ENCODE measurements at regions not wholly inside any gene's neighbourhood (a gene's known extent, or its start where the extent isn't known, plus 50 kb on each side); places are given as distances from the start of the nearest gene placed in this dataset.

DNA sequence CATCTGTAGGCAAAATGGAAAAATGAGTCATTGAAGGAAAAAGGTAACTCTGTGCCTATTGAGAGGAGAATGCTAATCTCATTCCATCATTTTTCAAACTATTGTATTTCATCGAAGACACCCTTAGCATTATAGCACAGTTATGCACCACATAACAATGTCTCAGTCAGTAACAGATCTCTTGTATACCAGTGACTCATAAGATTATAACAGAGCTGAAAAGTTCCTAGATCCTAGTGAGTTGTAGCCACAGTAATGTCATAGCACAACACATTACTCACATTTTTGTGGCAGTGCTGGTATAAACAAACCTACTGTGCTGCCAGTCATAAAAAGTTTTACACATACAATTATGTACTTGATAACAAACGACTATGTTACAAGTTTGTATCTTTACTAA lies 1077.6 kb downstream of the DIAPH3 start:
- H4K20me1 ChIP-seq (ENCODE audit: low read length): no peaks in the 10 kb centered on the region
- H3K9me2 ChIP-seq (replicated peaks; ENCODE audit: low read length): no peaks in the 10 kb centered on the region
- no peaks in the 10 kb centered on the region for H3K4me1 ChIP-seq (ENCODE audit: insufficient read depth, low read length)
- H3K4me3 ChIP-seq (ENCODE audit: low read length): no peak overlapping the region
- H3K36me3 ChIP-seq (ENCODE audit: low read depth, low read length): no peaks in the 10 kb centered on the region
- H3K4me2 ChIP-seq (ENCODE audit: low read length): no peak overlapping the region
- ChIA-PET CTCF (no interaction called here), POLR2A (ENCODE audit: unreplicated experiment) (no interaction called here)
- no peak overlapping the region for H2AFZ ChIP-seq (ENCODE audit: low read length)
- no peak overlapping the region for H3K27ac ChIP-seq (ENCODE audit: low read length)
- no peaks in the 10 kb centered on the region for H3K79me2 ChIP-seq (ENCODE audit: low read length)
- ATAC-seq: peak; percentile 93
- TF ChIP-seq CTCF (conservative IDR thresholded peaks at IDR 0.05; ENCODE audit: low read depth, low read length) (no peak), EZH2phosphoT487 (IDR thresholded peaks at IDR 0.05; ENCODE audit: borderline replicate concordance, low read length) (no peak), EZH2 (IDR thresholded peaks at IDR 0.05; ENCODE audit: low read length, unreplicated experiment) (no peak)
- no peak overlapping the region for H3K9ac ChIP-seq (ENCODE audit: low read length)
- H3K27me3 ChIP-seq (ENCODE audit: low read length): no peaks in the 10 kb centered on the region
- peak; percentile 62 for DNase-seq
- no peaks in the 10 kb centered on the region for H3K9me3 ChIP-seq (ENCODE audit: low read length)
- BruUV-seq (replicated peaks): no TSS peak
- intact Hi-C loops (cut with micrococcal nuclease): loop anchor here (2.0 kb wide), 1 partner anchor 47 kb away; no protein-coding TSS in a partner anchor
- no peaks in the 10 kb centered on the region for H3F3A ChIP-seq (ENCODE audit: low read length, unreplicated experiment)

DNA sequence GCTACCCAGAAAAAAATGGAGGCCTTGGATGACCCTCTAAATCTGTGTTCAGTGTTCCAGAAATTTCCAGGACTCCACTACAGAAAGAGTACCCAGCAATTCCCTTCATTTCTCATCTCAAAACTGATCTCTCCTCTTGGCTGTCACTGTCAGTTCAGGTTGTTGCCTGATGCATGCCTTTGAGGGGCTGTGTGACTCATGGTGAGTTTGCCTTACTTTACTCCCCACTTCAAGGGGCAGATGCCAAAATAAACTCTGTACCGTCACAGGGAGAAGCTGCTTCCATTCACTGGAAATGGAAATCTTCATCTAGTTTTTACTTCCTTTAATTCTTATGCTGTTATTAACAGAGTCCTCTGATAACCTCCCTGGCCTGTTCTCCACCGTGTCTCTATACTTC lies 1075.0 kb downstream of the DIAPH3 start:
- intact Hi-C loops (cut with micrococcal nuclease): no loop called here
- no TSS peak for BruUV-seq (replicated peaks)
- H2AFZ ChIP-seq (ENCODE audit: low read length): no peak overlapping the region

GRCh38 chr13:59094181-59094580 lies 1069.5 kb downstream of the DIAPH3 start:
- no TSS peak for BruUV-seq (replicated peaks)
- Histone ChIP-seq H3K9me2 (replicated peaks; ENCODE audit: low read length) (no peaks in the 10 kb centered on the region), H3K4me3 (ENCODE audit: low read length) (no peak overlapping the region), H3F3A (ENCODE audit: low read length, unreplicated experiment) (no peaks in the 10 kb centered on the region), H3K9ac (ENCODE audit: low read length) (no peak overlapping the region), H3K36me3 (ENCODE audit: low read depth, low read length) (no peaks in the 10 kb centered on the region), H3K79me2 (ENCODE audit: low read length) (no peaks in the 10 kb centered on the region), H3K27ac (ENCODE audit: low read length) (no peak overlapping the region), H3K9me3 (ENCODE audit: low read length) (no peaks in the 10 kb centered on the region), H3K27me3 (ENCODE audit: low read length) (no peaks in the 10 kb centered on the region), H3K4me2 (ENCODE audit: low read length) (no peak overlapping the region), H3K4me1 (ENCODE audit: insufficient read depth, low read length) (no peaks in the 10 kb centered on the region), H4K20me1 (ENCODE audit: low read length) (no peaks in the 10 kb centered on the region), H2AFZ (ENCODE audit: low read length) (no peak overlapping the region)
- peak; percentile 40 for DNase-seq
- POLR2A ChIA-PET (ENCODE audit: unreplicated experiment): no interaction called here
- CTCF ChIA-PET: interaction anchor here (0.6 kb wide), 1 partner anchor 1235 kb away, joined by 3 read pairs; no protein-coding TSS in a partner anchor
- peak; percentile 53 for ATAC-seq
- intact Hi-C loops (cut with micrococcal nuclease): no loop called here
- no peak for TF ChIP-seq EZH2 (IDR thresholded peaks at IDR 0.05; ENCODE audit: low read length, unreplicated experiment)
- no peak for TF ChIP-seq CTCF (conservative IDR thresholded peaks at IDR 0.05; ENCODE audit: low read depth, low read length)
- TF ChIP-seq EZH2phosphoT487 (IDR thresholded peaks at IDR 0.05; ENCODE audit: borderline replicate concordance, low read length): no peak

More for the DNA sequence above, 1075.0 kb downstream of the DIAPH3 start:
- ATAC-seq (no peak; the same call in 1 of the 2 replicates), DNase-seq (peak; percentile 40)
- H3F3A ChIP-seq (ENCODE audit: low read length, unreplicated experiment): no peaks in the 10 kb centered on the region
- no peak overlapping the region for H3K27ac ChIP-seq (ENCODE audit: low read length)
- no peaks in the 10 kb centered on the region for H3K79me2 ChIP-seq (ENCODE audit: low read length)
- no peak overlapping the region for H3K4me3 ChIP-seq (ENCODE audit: low read length)
- POLR2A ChIA-PET (ENCODE audit: unreplicated experiment): no interaction called here
- no peaks in the 10 kb centered on the region for H3K36me3 ChIP-seq (ENCODE audit: low read depth, low read length)
- no peak overlapping the region for H3K4me2 ChIP-seq (ENCODE audit: low read length)
- H3K9me2 ChIP-seq (replicated peaks; ENCODE audit: low read length): no peaks in the 10 kb centered on the region
- no peaks in the 10 kb centered on the region for H3K27me3 ChIP-seq (ENCODE audit: low read length)
- no peaks in the 10 kb centered on the region for H3K4me1 ChIP-seq (ENCODE audit: insufficient read depth, low read length)
- CTCF ChIA-PET: no interaction called here
- no peak for TF ChIP-seq EZH2 (IDR thresholded peaks at IDR 0.05; ENCODE audit: low read length, unreplicated experiment)
- no peaks in the 10 kb centered on the region for H3K9me3 ChIP-seq (ENCODE audit: low read length)
- H4K20me1 ChIP-seq (ENCODE audit: low read length): no peaks in the 10 kb centered on the region
- no peak overlapping the region for H3K9ac ChIP-seq (ENCODE audit: low read length)
